ENCODE measurements at regions not wholly inside any gene's neighbourhood (a gene's known extent, or its start where the extent isn't known, plus 50 kb on each side); places are given as distances from the start of the nearest gene placed in this dataset.

DNA sequence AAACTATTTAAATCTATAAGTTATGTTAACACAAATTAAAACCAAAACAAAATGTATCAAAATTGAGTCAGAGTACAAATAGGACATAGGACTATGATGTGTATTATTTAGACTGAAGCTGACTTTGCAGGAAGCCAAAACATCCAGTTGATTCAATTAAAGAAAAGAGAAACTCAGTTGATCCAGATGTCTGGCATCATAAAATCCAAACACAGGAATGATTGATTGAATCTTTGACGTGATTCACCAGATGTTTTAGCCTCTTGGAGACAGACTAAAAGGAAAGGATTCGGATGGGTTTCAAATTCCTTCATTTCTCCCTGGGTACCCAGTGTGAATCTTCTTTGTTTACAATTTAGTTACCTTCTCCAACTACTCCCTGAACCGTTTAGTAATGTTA is 272.9 kb downstream of the IRS1 start:
- no peaks in the 10 kb centered on the region for H3K27me3 ChIP-seq (ENCODE audit: control insufficient read depth, insufficient read depth)
- H3K27ac ChIP-seq (ENCODE audit: low read length): no peak overlapping the region
- H3K4me3 ChIP-seq (ENCODE audit: low read length): no peak overlapping the region
- DNase-seq: no peak
- intact Hi-C loops (cut with DNase I): no loop called here
- no peaks in the 10 kb centered on the region for H3K9me3 ChIP-seq (ENCODE audit: control insufficient read depth, low read length)
- H3K4me1 ChIP-seq (ENCODE audit: control insufficient read depth, insufficient read depth, low read length): no peaks in the 10 kb centered on the region
- WGBS: 48% methylated on average over 3 of the region's 3 CpGs
- ATAC-seq: no peak

DNA sequence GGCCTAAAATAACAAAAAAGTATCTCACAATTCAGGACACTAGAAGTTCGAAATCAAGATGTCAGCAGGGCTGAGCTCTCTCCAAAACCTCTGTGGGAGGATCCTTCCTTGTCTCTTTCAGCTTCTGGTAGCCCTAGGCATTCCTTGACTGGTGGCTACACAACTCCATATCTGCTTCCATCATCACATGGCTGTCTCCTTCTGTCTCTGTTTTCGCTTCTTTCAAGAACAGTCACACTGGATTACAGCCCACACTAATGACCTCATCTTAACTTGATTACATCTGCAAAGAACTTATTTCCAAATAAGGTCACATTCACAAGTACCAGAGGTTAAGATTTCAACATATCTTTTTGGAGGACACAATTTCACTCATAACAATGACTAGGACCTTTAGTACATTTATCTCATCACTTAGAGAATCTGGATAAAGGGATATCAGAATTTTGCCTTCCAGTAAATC is 275.2 kb downstream of the IRS1 start:
- Histone ChIP-seq H3K27me3 (ENCODE audit: control insufficient read depth, insufficient read depth) (no peaks in the 10 kb centered on the region), H3K9me3 (ENCODE audit: control insufficient read depth, low read length) (no peaks in the 10 kb centered on the region), H3K4me1 (ENCODE audit: control insufficient read depth, insufficient read depth, low read length) (no peaks in the 10 kb centered on the region), H3K27ac (ENCODE audit: low read length) (no peak overlapping the region), H3K4me3 (ENCODE audit: low read length) (no peak overlapping the region)
- intact Hi-C loops (cut with DNase I): no loop called here
- ATAC-seq (peak; percentile 64 to 69), DNase-seq (no peak)
- 72% methylated on average over 2 of the region's 2 CpGs for WGBS

DNA sequence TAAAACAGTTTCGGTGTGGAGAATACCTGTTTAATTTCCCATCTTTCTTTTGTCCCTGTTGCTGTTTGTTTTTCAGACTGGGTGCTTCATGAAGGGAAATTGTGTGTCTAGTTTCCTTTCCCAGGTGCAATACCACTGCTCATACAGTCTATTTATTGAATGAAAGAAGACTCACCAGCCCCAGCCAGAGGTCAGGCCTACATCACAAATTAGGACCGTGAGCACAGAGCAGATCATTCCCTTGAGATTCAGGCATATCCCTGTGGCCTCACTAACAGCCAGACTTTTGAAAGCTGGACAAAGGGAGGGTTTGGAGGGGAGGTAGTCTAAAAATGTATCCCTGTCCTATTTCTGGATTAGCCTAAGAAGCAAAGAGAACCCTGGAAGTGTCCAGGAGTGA is 278.9 kb downstream of the IRS1 start:
- 67% methylated on average over 2 of the region's 2 CpGs for WGBS
- no peaks in the 10 kb centered on the region for H3K9me3 ChIP-seq (ENCODE audit: control insufficient read depth, low read length)
- H3K4me3 ChIP-seq (ENCODE audit: low read length): no peak overlapping the region
- H3K4me1 ChIP-seq (ENCODE audit: control insufficient read depth, insufficient read depth, low read length): no peaks in the 10 kb centered on the region
- H3K27me3 ChIP-seq (ENCODE audit: control insufficient read depth, insufficient read depth): no peaks in the 10 kb centered on the region
- ATAC-seq: no peak
- DNase-seq: no peak
- no peak overlapping the region for H3K27ac ChIP-seq (ENCODE audit: low read length)
- intact Hi-C loops (cut with DNase I): no loop called here

DNA sequence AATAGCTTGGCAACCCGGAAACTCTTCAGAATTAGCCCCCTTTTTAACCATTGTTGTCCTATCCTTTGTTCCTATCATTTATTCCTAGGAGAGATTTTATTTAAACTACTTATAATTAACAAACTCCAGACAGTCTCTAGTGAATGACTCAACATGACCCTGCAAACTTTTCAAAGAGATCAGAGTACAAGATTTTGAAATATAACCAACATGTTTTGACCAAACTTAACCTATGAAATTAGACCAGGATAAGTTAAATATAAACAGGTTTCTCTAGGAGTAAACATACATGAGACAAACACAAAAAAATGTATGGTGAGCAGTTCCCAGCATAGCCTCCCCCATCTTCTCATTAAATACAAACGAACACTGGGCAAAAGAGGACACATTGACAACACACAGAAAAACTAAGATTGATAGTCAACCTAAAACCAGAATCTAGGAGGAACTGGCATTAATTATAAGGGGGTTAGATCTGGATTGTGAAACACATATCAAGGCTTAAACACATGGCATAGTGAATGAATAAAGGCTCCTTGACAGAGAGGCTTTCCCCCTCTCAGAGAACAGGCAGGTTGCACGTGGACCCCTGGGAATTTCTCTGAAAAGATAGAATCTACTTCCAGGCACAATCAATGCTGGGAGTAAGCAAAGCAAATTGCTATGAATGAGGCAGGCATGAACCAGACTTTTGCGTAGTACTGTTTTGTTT is 284.1 kb downstream of the IRS1 start:
- H3K27me3 ChIP-seq (ENCODE audit: control insufficient read depth, insufficient read depth): no peaks in the 10 kb centered on the region
- intact Hi-C loops (cut with DNase I): no loop called here
- no peaks in the 10 kb centered on the region for H3K9me3 ChIP-seq (ENCODE audit: control insufficient read depth, low read length)
- no peak overlapping the region for H3K4me3 ChIP-seq (ENCODE audit: low read length)
- WGBS: 78% methylated on average over 4 of the region's 4 CpGs
- no peak for DNase-seq
- no peaks in the 10 kb centered on the region for H3K4me1 ChIP-seq (ENCODE audit: control insufficient read depth, insufficient read depth, low read length)
- ATAC-seq: no peak
- H3K27ac ChIP-seq (ENCODE audit: low read length): no peak overlapping the region

DNA sequence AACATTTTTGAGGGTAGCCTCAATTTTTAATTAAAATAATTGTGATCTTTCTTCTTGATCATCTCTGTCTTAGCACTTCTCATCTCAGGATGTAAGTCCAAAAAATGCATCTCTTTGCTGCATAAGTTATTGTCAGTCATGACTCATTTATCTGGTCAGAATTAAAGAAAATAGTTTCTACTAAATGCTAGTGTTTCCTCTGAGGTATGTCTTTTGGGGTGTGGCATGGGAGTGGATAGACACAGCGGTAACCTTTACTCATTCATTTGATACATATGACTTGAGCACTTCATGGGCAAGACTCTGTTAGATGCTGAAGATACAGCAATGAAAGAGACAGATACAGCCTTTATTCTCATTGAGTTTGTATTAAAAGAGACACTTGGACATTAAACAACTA is 284.7 kb downstream of the IRS1 start:
- Histone ChIP-seq H3K4me3 (ENCODE audit: low read length) (no peak overlapping the region), H3K9me3 (ENCODE audit: control insufficient read depth, low read length) (no peaks in the 10 kb centered on the region), H3K27ac (ENCODE audit: low read length) (no peak overlapping the region), H3K4me1 (ENCODE audit: control insufficient read depth, insufficient read depth, low read length) (no peaks in the 10 kb centered on the region), H3K27me3 (ENCODE audit: control insufficient read depth, insufficient read depth) (no peaks in the 10 kb centered on the region)
- intact Hi-C loops (cut with DNase I): no loop called here
- DNase-seq (no peak), ATAC-seq (no peak)
- WGBS: 97% methylated on average over 1 of the region's 1 CpG

DNA sequence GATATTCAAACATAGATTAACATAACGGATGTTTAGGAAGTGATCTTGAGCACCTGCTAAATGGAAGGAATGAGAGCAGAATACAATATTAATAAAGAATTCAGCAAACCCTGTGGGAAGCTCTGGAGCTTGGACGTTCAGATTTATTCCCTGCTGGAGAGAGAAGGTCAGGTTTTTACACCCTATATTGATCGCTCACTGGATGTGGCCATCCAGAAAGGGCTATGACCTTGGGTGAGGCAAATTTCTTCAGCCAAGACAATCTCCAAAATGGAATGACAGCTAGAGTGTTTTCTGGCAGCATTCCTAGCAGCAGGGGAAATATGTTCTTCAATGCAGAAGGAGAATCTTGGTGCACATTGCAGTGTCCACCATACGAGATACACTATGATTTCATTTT is 288.3 kb downstream of the IRS1 start:
- no peak overlapping the region for H3K27ac ChIP-seq (ENCODE audit: low read length)
- 59% methylated on average over 4 of the region's 4 CpGs for WGBS
- no peaks in the 10 kb centered on the region for H3K9me3 ChIP-seq (ENCODE audit: control insufficient read depth, low read length)
- H3K4me1 ChIP-seq (ENCODE audit: control insufficient read depth, insufficient read depth, low read length): no peaks in the 10 kb centered on the region
- intact Hi-C loops (cut with DNase I): no loop called here
- no peak overlapping the region for H3K4me3 ChIP-seq (ENCODE audit: low read length)
- H3K27me3 ChIP-seq (ENCODE audit: control insufficient read depth, insufficient read depth): no peaks in the 10 kb centered on the region
- ATAC-seq: no peak
- no peak for DNase-seq

DNA sequence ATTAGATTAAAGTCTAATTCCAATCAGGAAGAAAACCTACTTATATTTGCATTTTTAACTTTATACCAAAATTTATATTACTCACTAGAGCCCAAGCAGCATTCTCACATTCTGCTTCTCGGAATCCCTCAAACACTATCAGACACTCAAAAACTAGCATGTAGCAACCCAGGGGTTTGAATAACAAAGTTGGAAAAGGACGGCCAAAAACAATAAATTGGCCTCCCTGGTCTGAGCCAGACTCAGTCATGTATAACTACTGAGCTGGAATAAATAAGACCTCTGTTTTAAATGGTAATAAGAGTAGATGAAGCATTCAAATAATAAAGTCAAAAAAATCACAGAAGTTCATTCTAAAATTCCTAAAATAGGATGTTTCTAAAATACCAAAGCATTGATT is 290.9 kb downstream of the IRS1 start:
- Histone ChIP-seq H3K9me3 (ENCODE audit: control insufficient read depth, low read length) (no peaks in the 10 kb centered on the region), H3K4me1 (ENCODE audit: control insufficient read depth, insufficient read depth, low read length) (no peaks in the 10 kb centered on the region), H3K4me3 (ENCODE audit: low read length) (no peak overlapping the region), H3K27me3 (ENCODE audit: control insufficient read depth, insufficient read depth) (no peaks in the 10 kb centered on the region), H3K27ac (ENCODE audit: low read length) (no peak overlapping the region)
- 45% methylated on average over 2 of the region's 2 CpGs for WGBS
- peak; percentile 57 to 88 for ATAC-seq
- intact Hi-C loops (cut with DNase I): no loop called here
- DNase-seq: no peak

DNA sequence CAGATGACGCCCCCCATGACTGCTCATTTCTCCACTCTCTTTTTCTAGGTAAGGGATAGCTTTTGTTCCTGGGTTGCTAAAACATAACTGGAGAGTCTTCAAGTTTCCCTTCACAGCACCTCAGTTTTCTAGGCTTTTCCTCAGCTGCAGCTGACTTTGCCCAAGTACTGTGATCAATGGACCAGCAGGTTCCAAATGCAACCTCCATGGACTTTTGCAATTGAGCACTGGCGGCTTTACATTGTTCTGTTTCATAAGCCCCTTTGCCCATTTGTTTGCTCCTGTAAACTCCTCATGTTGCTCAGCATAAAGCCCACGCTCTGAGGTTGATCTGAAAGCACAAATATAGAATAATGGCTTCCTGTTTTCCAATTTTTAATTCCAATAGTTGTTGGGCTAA is 291.6 kb downstream of the IRS1 start:
- intact Hi-C loops (cut with DNase I): no loop called here
- no peaks in the 10 kb centered on the region for H3K9me3 ChIP-seq (ENCODE audit: control insufficient read depth, low read length)
- H3K27me3 ChIP-seq (ENCODE audit: control insufficient read depth, insufficient read depth): no peaks in the 10 kb centered on the region
- no peak overlapping the region for H3K4me3 ChIP-seq (ENCODE audit: low read length)
- 94% methylated on average over 3 of the region's 3 CpGs for WGBS
- DNase-seq (no peak), ATAC-seq (no peak)
- no peaks in the 10 kb centered on the region for H3K4me1 ChIP-seq (ENCODE audit: control insufficient read depth, insufficient read depth, low read length)
- H3K27ac ChIP-seq (ENCODE audit: low read length): no peak overlapping the region

DNA sequence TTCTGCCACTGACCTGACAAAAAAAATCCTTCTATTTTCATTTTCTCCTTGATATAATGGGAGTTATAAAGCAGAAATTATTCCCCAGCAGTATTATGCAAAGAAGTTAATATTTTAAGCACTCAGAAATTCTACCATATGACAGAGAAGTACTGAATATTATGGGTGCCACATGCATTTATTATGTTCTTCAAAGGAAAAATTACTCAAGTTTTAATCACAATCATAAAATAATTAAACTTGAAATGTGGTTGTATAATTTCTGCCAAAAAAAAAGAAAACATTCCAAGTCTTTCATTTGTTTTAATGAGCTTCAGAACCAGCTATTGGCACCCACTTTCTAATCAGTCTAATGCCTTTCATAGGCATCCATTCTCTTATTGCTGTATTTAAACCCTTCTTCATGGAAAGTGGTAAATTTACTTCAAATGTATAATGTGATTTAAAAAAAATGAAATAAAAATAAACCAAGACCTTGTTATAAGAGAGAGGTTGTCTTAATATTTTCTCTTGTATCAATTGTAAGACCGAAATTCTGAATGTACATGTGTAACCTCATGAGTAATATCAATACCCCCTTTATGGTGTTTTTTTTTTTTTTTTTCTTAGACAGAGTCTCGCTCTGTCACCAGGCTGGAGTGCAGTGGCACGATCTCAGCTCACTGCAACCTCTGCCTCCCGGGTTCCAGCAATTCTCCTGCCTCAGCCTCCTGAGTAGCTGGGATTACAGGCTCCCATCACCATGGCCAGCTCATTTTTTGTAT is 302.3 kb downstream of the IRS1 start:
- no peaks in the 10 kb centered on the region for H3K9me3 ChIP-seq (ENCODE audit: control insufficient read depth, low read length)
- H3K4me3 ChIP-seq (ENCODE audit: low read length): no peak overlapping the region
- no peak overlapping the region for H3K27ac ChIP-seq (ENCODE audit: low read length)
- intact Hi-C loops (cut with DNase I): no loop called here
- ATAC-seq (no peak), DNase-seq (no peak)
- H3K4me1 ChIP-seq (ENCODE audit: control insufficient read depth, insufficient read depth, low read length): no peaks in the 10 kb centered on the region
- 94% methylated on average over 4 of the region's 4 CpGs for WGBS
- no peaks in the 10 kb centered on the region for H3K27me3 ChIP-seq (ENCODE audit: control insufficient read depth, insufficient read depth)

DNA sequence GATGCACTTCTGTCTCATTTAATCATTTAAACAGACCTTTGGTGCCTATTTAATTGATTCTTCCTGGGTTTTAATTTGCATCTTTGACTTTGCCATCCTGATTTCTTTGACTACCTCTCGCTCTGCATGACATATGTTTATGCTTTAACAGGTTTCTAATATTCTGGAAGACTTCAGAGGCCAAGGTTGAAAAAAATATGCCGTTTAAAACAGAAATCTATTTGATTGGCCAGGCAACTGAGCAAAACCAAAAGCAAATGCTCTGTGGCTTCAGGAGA is 303.4 kb downstream of the IRS1 start:
- Histone ChIP-seq H3K27me3 (ENCODE audit: control insufficient read depth, insufficient read depth) (no peaks in the 10 kb centered on the region), H3K27ac (ENCODE audit: low read length) (no peak overlapping the region), H3K9me3 (ENCODE audit: control insufficient read depth, low read length) (no peaks in the 10 kb centered on the region), H3K4me1 (ENCODE audit: control insufficient read depth, insufficient read depth, low read length) (no peaks in the 10 kb centered on the region), H3K4me3 (ENCODE audit: low read length) (no peak overlapping the region)
- WGBS: 81% methylated on average over 2 of the region's 2 CpGs
- DNase-seq (no peak), ATAC-seq (no peak)
- intact Hi-C loops (cut with DNase I): no loop called here

DNA sequence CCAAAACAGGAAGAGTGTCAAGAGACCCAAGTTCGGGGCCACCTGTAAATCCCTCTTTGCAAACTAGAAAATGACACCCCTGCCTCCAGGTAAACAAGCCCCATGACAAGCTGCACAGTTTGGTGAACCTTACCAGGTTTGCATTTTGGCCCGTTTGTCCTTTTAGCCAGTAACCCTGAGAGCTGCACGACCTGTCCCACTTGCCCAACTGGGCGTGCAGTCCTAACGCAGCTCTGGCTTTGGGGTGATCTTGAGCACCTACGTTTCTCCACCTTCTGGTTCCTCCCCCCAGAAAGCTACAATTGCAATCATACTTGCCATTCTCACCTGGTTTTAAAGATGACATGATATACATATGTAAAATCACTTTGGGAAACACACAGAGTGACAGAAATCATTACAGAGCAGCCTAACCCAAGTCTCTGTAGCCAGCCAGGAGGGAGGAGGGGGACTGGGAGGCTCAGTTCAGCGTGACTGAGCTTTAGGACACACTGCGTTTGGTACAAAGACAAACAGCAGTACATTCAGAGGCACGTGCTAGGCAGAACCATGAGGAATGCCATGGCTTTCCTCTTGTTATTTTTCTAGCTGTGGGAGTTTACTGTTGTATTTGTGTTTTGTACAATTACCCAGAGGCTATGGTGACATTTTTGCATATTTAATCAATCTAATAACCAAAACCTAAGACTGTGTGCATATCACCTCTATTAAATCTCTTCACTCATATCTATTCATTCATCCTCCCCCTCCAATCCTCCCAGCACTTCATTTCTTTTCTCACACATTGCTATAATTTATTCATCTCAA is 304.0 kb downstream of the IRS1 start:
- 78% methylated on average over 9 of the region's 9 CpGs for WGBS
- intact Hi-C loops (cut with DNase I): no loop called here

More for the DNA sequence above, 304.0 kb downstream of the IRS1 start:
- Histone ChIP-seq H3K27me3 (ENCODE audit: control insufficient read depth, insufficient read depth) (no peaks in the 10 kb centered on the region), H3K9me3 (ENCODE audit: control insufficient read depth, low read length) (no peaks in the 10 kb centered on the region), H3K4me3 (ENCODE audit: low read length) (no peak overlapping the region), H3K4me1 (ENCODE audit: control insufficient read depth, insufficient read depth, low read length) (no peaks in the 10 kb centered on the region), H3K27ac (ENCODE audit: low read length) (no peak overlapping the region)
- DNase-seq: no peak
- no peak for ATAC-seq
